ENCODE measurements at regions not wholly inside any gene's neighbourhood (a gene's known extent, or its start where the extent isn't known, plus 50 kb on each side); places are given as distances from the start of the nearest gene placed in this dataset.
"Not testable (repeated sequence)": the region's sequence is repeated elsewhere in the genome, so short reads cannot be mapped to it uniquely, and the experiment has no call there.

DNA sequence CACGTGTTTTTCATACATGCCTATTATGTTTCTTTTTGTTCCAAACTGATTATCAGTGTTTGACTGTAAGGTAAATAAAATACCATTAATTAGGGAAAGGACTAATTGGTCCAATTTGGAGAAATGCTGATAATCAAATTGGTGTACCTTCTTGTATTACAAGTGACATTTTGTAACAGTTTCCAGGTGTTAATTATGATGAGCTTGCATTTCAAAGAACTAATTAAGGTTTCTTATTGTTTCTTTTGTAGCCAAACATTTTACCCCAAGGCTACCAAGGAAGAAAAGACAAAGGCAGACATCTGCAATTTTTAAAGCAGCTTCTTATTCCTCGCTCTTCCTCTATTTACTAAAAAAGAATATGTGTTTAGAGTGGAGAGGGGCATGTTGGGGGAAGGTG is 88.7 kb upstream of the GRIK1 start:
- H3K27ac ChIP-seq: no peak overlapping the region
- no peak overlapping the region for H3K4me3 ChIP-seq
- TF ChIP-seq, protein P1, sequence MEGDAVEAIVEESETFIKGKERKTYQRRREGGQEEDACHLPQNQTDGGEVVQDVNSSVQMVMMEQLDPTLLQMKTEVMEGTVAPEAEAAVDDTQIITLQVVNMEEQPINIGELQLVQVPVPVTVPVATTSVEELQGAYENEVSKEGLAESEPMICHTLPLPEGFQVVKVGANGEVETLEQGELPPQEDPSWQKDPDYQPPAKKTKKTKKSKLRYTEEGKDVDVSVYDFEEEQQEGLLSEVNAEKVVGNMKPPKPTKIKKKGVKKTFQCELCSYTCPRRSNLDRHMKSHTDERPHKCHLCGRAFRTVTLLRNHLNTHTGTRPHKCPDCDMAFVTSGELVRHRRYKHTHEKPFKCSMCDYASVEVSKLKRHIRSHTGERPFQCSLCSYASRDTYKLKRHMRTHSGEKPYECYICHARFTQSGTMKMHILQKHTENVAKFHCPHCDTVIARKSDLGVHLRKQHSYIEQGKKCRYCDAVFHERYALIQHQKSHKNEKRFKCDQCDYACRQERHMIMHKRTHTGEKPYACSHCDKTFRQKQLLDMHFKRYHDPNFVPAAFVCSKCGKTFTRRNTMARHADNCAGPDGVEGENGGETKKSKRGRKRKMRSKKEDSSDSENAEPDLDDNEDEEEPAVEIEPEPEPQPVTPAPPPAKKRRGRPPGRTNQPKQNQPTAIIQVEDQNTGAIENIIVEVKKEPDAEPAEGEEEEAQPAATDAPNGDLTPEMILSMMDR (IDR thresholded peaks at IDR 0.05): no peak
- no peak for DNase-seq (ENCODE audit: low spot score)

DNA sequence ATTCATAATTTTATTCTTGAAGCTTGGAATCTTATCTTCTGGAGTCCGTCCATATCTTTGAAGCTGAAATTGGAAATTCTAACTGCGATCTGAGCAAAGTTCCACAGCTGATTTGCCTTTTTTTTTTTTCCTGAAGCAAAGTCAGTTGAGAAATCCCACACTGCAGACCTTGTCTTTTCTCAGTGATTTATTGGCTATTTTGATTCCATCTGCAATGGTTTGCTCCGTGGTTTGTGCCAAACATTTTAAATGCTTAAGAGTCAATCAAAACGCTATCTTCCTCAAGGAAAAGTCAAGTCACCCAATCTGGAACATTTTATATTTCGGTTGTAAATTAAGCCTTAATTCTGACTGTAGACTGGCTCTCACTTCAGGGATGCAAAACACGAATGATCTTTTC is 88.2 kb upstream of the GRIK1 start:
- DNase-seq (ENCODE audit: low spot score): no peak
- H3K4me3 ChIP-seq: no peak overlapping the region

DNA sequence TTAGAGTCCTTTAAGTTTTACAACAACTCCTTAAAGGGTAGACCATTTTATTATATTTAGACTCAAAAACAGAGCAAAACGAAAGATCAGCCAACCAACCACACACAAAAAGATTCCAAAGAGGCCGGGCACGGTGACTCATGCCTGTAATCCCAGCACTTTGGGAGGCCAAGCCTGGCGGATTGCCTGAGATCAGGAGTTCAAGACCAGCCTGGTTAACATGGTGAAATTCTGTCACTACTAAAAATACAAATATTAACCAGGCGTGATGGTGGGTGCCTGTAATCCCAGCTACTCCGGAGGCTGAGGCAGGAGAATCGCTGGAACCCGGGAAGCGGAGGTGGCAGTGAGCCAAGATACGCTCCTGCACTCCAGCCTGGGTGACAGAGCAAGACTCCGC is 83.3 kb upstream of the GRIK1 start:
- not testable (repeated sequence) for H3K4me3 ChIP-seq; H3K27ac ChIP-seq; DNase-seq (ENCODE audit: low spot score)

More for the DNA sequence above, 88.2 kb upstream of the GRIK1 start:
- TF ChIP-seq, protein P1 (IDR thresholded peaks at IDR 0.05): no peak
- H3K27ac ChIP-seq: no peak overlapping the region

DNA sequence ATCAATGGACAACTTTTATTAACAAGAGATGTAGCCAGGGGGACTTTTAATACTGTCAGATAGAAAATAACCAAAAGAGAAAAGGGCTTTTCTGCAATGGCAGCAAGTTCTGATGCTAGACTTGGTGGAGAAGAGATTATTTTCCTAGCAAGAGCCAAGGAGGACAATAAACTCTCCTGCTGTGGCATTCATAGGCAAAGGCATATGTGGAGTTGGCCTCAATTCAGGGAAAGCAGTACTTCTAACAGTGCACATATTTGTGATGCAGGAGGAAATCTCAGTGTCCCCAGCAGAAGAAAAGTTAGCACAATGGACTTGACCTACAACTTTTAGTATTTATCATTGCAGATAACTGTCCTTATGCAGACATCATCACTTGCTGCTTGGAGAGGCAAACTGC is 75.1 kb upstream of the GRIK1 start:
- TF ChIP-seq, protein P1 (IDR thresholded peaks at IDR 0.05): no peak
- no peak for DNase-seq (ENCODE audit: low spot score)

DNA sequence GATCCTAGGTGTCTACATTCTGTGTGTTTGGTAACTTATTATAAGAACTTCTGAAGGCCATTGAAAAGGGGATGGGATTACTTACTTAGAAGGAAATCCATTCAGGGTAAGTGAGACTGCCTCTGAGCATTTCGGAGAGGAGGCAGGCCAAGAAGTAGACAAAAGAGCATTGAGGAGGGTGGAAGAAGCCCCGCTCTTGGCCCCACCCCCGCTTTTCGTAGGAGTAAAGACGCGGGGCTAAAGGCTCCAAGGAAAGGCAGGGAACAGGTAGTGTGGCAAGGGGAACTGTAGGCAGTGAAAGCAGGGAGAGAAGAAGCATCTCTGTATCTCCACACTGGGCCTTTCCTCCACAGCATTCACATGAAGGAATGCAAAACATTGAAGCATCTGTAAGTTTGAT is 51.8 kb upstream of the GRIK1 start:
- no peak for DNase-seq (ENCODE audit: low spot score)
- TF ChIP-seq, protein P1 (IDR thresholded peaks at IDR 0.05): no peak
- Histone ChIP-seq H3K4me3 (no peak overlapping the region), H3K27ac (no peak overlapping the region)

More for the DNA sequence above, 75.1 kb upstream of the GRIK1 start:
- Histone ChIP-seq H3K27ac (no peak overlapping the region), H3K4me3 (no peak overlapping the region)

DNA sequence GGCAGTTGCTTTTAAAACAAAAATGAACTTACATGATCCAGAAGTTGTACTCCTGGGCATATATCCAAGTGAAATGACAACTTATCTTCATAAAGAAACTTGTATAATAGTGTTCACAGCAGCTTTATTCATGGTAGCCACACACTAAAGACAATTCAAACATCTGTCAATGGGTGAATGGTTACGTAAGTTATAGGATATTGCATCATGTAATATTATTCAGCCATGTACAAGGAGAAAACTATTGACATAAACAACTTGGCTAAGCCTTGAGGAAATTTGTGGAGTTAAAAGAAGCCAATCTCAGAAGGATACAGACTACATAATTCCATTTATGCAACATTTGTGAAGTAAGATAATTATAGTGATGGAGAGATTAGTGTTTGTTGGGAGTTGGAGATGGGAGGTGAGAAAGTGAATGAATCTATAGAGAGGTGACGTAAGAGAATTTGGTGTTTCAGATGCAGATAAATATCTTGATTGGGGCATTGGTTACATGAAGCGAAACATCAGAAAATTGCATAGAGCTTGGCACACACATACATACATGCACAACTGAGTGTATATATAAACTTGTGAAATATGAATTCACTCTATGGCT is 49.9 kb upstream of the GRIK1 start:
- TF ChIP-seq, protein P1 (IDR thresholded peaks at IDR 0.05): no peak
- DNase-seq (ENCODE audit: low spot score): no peak
- H3K4me3 ChIP-seq: no peak overlapping the region
- no peak overlapping the region for H3K27ac ChIP-seq

All from coronary artery (tissue), 2 donors.